SK-N-SH (cell line): ENCODE measurements at regions not wholly inside any gene's neighbourhood (a gene's known extent, or its start where the extent isn't known, plus 50 kb on each side); places are given as distances from the start of the nearest gene placed in this dataset.

ENCODE experiments used
- CTCF ChIA-PET: fragments of 300-600, 350-600 bp; formaldehyde crosslinking; extraction: SDS; loops from one replicate; lab custom pipeline; 2021; lab: Yijun Ruan, JAX
- POLR2A ChIA-PET: fragments of 350-600 bp; sonication (Branson Sonifier 250); formaldehyde crosslinking; extraction: SDS; loops from one replicate; lab custom pipeline; 2020; ENCODE audit warnings: antibody characterized with exemption, inconsistent platforms; lab: Yijun Ruan, JAX
- DNase-seq: peaks from one replicate; pipeline ENCODE4 v3.0.0; 2012
- H2AFZ ChIP-seq: fragments of 200-600 bp; sonication (generic); 2 replicates; pipeline ENCODE4 v1.8.1; 2016; ENCODE audit warnings: antibody characterized with exemption, mild to moderate bottlenecking, low read depth
- H3F3A ChIP-seq: fragments of 200-600 bp; sonication (generic); replicated peaks from 2 replicates; pipeline ENCODE3; 2016; ENCODE audit warnings: antibody characterized with exemption, mild to moderate bottlenecking; ENCODE audit not compliant: insufficient read depth
- H3K27ac ChIP-seq, 2 experiments: fragments of 200-500 bp in 1 of 2; fragments of 200-600 bp in 1 of 2; sonication (Bioruptor generic) in 1 of 2; sonication (generic), shearing (Covaris generic) in 1 of 2; 2 replicates each; pipeline versions ENCODE4 v1.5.1 to v1.6.1; 2014 to 2016; ENCODE audit warnings: low read depth in 2 of 2, inconsistent platforms in 1 of 2, low read length in 1 of 2, mild to moderate bottlenecking in 1 of 2, mixed read lengths in 1 of 2
- H3K27me3 ChIP-seq: fragments of 200-600 bp; sonication (generic), shearing (Covaris generic); 2 replicates; pipeline ENCODE4 v1.6.1; 2016; ENCODE audit warnings: mixed run types; ENCODE audit not compliant: insufficient read depth
- H3K36me3 ChIP-seq, 2 experiments: fragments of 200-500 bp in 1 of 2; fragments of 200-600 bp in 1 of 2; sonication (Bioruptor generic) in 1 of 2; sonication (generic) in 1 of 2; replicated peaks in 1 of 2; 2 replicates each; pipeline versions ENCODE3 to v1.5.1; 2014 to 2016; ENCODE audit warnings: low read length in 1 of 2, mild to moderate bottlenecking in 1 of 2; ENCODE audit not compliant: insufficient read depth in 2 of 2, control insufficient read depth in 1 of 2
- H3K4me1 ChIP-seq, 2 experiments: fragments of 200-500 bp in 1 of 2; fragments of 200-600 bp in 1 of 2; sonication (Bioruptor generic) in 1 of 2; sonication (generic), shearing (Covaris generic) in 1 of 2; 2 replicates each; pipeline versions ENCODE4 v1.5.1 to v1.6.1; 2014 to 2016; ENCODE audit warnings: low read depth in 1 of 2, low read length in 1 of 2, mixed run types in 1 of 2; ENCODE audit not compliant: insufficient read depth in 2 of 2, control insufficient read depth in 1 of 2
- H3K4me2 ChIP-seq: fragments of 200-600 bp; sonication (generic), shearing (Covaris generic); 2 replicates; pipeline ENCODE4 v1.6.1; 2017; ENCODE audit warnings: mixed run types
- H3K4me3 ChIP-seq, 2 experiments: fragments of 200-500 bp in 1 of 2; fragments of 200-600 bp in 1 of 2; sonication (Bioruptor generic) in 1 of 2; sonication (generic), shearing (Covaris generic) in 1 of 2; 2 replicates each; pipeline versions ENCODE4 v1.5.1 to v1.8.1; 2014 to 2016; ENCODE audit warnings: low read depth in 2 of 2, inconsistent platforms in 1 of 2, low read length in 1 of 2, mild to moderate bottlenecking in 1 of 2, mixed read lengths in 1 of 2, moderate library complexity in 1 of 2
- H3K79me2 ChIP-seq: fragments of 200-600 bp; sonication (generic); 2 replicates; pipeline ENCODE4 v1.8.1; 2017; ENCODE audit warnings: mild to moderate bottlenecking; ENCODE audit not compliant: insufficient read depth
- H3K9ac ChIP-seq: fragments of 200-600 bp; sonication (generic); 2 replicates; pipeline ENCODE4 v1.6.1; 2017; ENCODE audit warnings: mixed run types
- H3K9me2 ChIP-seq: fragments of 200-600 bp; sonication (generic); 2 replicates; pipeline ENCODE4 v1.6.1; 2017; ENCODE audit warnings: mixed run types
- H3K9me3 ChIP-seq: fragments of 200-600 bp; sonication (generic); 2 replicates; pipeline ENCODE4 v1.6.1; 2017; ENCODE audit warnings: mixed run types, mild to moderate bottlenecking, moderate library complexity
- H4K20me1 ChIP-seq: fragments of 200-600 bp; sonication (generic); 2 replicates; pipeline ENCODE4 v1.6.1; 2017; ENCODE audit warnings: mild to moderate bottlenecking, mixed run types; ENCODE audit not compliant: insufficient read depth
- CHD2 ChIP-seq: fragments of 150-350 bp; IDR thresholded peaks from 2 replicates; pipeline ENCODE4 v1.6.1; 2018; ENCODE audit warnings: low read length; ENCODE audit not compliant: partially characterized antibody
- EP300 ChIP-seq, 2 experiments: IDR thresholded peaks; 2 replicates each; pipeline versions ENCODE4 v1.4.0 to v1.6.1; 2012; ENCODE audit warnings: borderline replicate concordance in 1 of 2, low read depth in 1 of 2, low read length in 1 of 2
- FOSL2 ChIP-seq: IDR thresholded peaks from 2 replicates; pipeline ENCODE4 v1.4.0; 2012; ENCODE audit warnings: low read depth, mild to moderate bottlenecking, moderate library complexity, borderline replicate concordance
- FOXM1 ChIP-seq: IDR thresholded peaks from 2 replicates; pipeline ENCODE4 v1.4.0; 2012; ENCODE audit warnings: low read depth, mild to moderate bottlenecking
- GABPA ChIP-seq: IDR thresholded peaks from 2 replicates; pipeline ENCODE4 v1.4.0; 2012; ENCODE audit warnings: low read depth, mild to moderate bottlenecking
- GATA2 ChIP-seq: sonication (generic); formaldehyde crosslinking; IDR thresholded peaks from 2 replicates; pipeline ENCODE4 v1.5.0; 2020; ENCODE audit warnings: mild to moderate bottlenecking, missing genetic modification reagents
- MEF2A ChIP-seq: IDR thresholded peaks from 2 replicates; pipeline ENCODE4 v1.4.0; 2012; ENCODE audit warnings: low read depth, borderline replicate concordance
- NFIC ChIP-seq: IDR thresholded peaks from 2 replicates; pipeline ENCODE4 v1.4.0; 2012; ENCODE audit warnings: borderline replicate concordance
- PBX3 ChIP-seq: IDR thresholded peaks from 2 replicates; pipeline ENCODE4; 2012
- POLR2AphosphoS5 ChIP-seq: IDR thresholded peaks from 2 replicates; pipeline ENCODE4 v1.6.1; 2012; ENCODE audit warnings: low read depth, low read length
- RFX5 ChIP-seq: IDR thresholded peaks from 2 replicates; pipeline ENCODE4 v1.6.1; 2012; ENCODE audit warnings: mild to moderate bottlenecking, improper control_type of control experiment, low read length
- SIN3A ChIP-seq: IDR thresholded peaks from 2 replicates; pipeline ENCODE4 v1.6.1; 2012; ENCODE audit warnings: low read depth, mild to moderate bottlenecking, low read length, moderate library complexity, borderline replicate concordance
- SMC3 ChIP-seq: IDR thresholded peaks from 2 replicates; pipeline ENCODE4 v1.6.1; 2012; ENCODE audit warnings: low read depth, low read length, improper control_type of control experiment
- USF2 ChIP-seq: fragments of 150-350 bp; IDR thresholded peaks from 2 replicates; pipeline ENCODE4 v1.6.1; 2017; ENCODE audit warnings: antibody characterized with exemption, low read length, low read depth, borderline replicate concordance
- YY1 ChIP-seq: IDR thresholded peaks from 2 replicates; pipeline ENCODE4 v1.4.0; 2012; ENCODE audit warnings: low read depth, mild to moderate bottlenecking
- ZBTB33 ChIP-seq: IDR thresholded peaks from 2 replicates; pipeline ENCODE4 v1.4.0; 2012; ENCODE audit warnings: low read depth, borderline replicate concordance
- WGBS: methylation state at CpG from one replicate; pipeline ENCODE4 v1.1.6; 2017; ENCODE audit warnings: low lambda C conversion rate; 5-methylcytosine and 5-hydroxymethylcytosine counted together

- H2AFZ ChIP-seq = peak overlapping the region; percentile 3; the same call in 1 of the 2 replicates
- no peaks in the 10 kb centered on the region for H3K27me3 ChIP-seq
- POLR2A ChIA-PET = no interaction called here
- no peaks in the 10 kb centered on the region for H4K20me1 ChIP-seq
- TF ChIP-seq GABPA (no peak), POLR2AphosphoS5 (no peak), SIN3A (no peak), YY1 (no peak), FOSL2 (no peak), NFIC (no peak), RFX5 (no peak), EP300 (IDR thresholded peaks at IDR 0.05; ENCODE audit: borderline replicate concordance in 1 of 2, low read depth in 1 of 2, low read length in 1 of 2) (no peak), GATA2 (CRISPR knock-in tag) (no peak), PBX3 (no peak), USF2 (no peak), FOXM1 (no peak), CHD2 (no peak), SMC3 (no peak), MEF2A (no peak), ZBTB33 (no peak)
- TF ChIP-seq, all 33 proteins: peak for 0
- CTCF ChIA-PET = interaction anchor here (0.6 to 2.5 kb wide), 5 partner anchors 16 to 384 kb away, joined by 3 to 9 read pairs (median 7); no protein-coding TSS in a partner anchor
- Histone ChIP-seq H3K4me2 (no peak overlapping the region), H3K79me2 (no peaks in the 10 kb centered on the region), H3K36me3 (no peaks in the 10 kb centered on the region), H3F3A (peaks cover 28% of the 10 kb centered on the region), H3K27ac (no peak overlapping the region), H3K4me1 (peaks cover 7 to 25% of the 10 kb centered on the region in 2 experiments; a peak in 3 of 4 replicates), H3K9ac (no peak overlapping the region), H3K9me3 (no peaks in the 10 kb centered on the region), H3K4me3 (no peak overlapping the region), H3K9me2 (no peaks in the 10 kb centered on the region)
- DNase-seq = no peak
- 88% methylated on average over 4 of the region's 4 CpGs for whole genome bisulfite sequencing
Observed at GRCh38 chr21:38753557-38753971, 52.2 kb upstream of the ETS2 start.
